BJ (cell line): ENCODE measurements at regions not wholly inside any gene's neighbourhood (a gene's known extent, or its start where the extent isn't known, plus 50 kb on each side); places are given as distances from the start of the nearest gene placed in this dataset.

Experiments
- CTCF ChIA-PET: fragments of 350-600 bp; formaldehyde crosslinking; extraction: SDS; loops from one replicate; lab custom pipeline; 2021; ENCODE audit warnings: antibody characterized with exemption, inconsistent platforms; lab: Yijun Ruan, JAX
- POLR2A ChIA-PET: fragments of 300-600 bp; sonication (Branson Sonifier 250); formaldehyde crosslinking; extraction: SDS; loops from one replicate; lab custom pipeline; 2021; ENCODE audit warnings: antibody characterized with exemption; lab: Charles Lee
- DNase-seq: peaks from one replicate; pipeline ENCODE4 v3.0.0-alpha.2; 2011; ENCODE audit warnings: low read depth
- H3K27me3 ChIP-seq: 2 replicates; pipeline ENCODE4 v1.6.0; 2011; ENCODE audit warnings: low read length; ENCODE audit not compliant: control insufficient read depth, insufficient read depth
- H3K36me3 ChIP-seq: 2 replicates; pipeline ENCODE4 v1.5.1; 2011; ENCODE audit warnings: low read length; ENCODE audit not compliant: control insufficient read depth, insufficient read depth
- H3K4me3 ChIP-seq: 2 replicates; pipeline ENCODE4 v1.5.1; 2011; ENCODE audit warnings: low read depth, mild to moderate bottlenecking, control low read depth, low read length
- CTCF ChIP-seq: IDR thresholded peaks from 2 replicates; pipeline ENCODE4 v1.5.1; 2011; ENCODE audit warnings: low read depth, mild to moderate bottlenecking, control low read depth, inconsistent platforms, low read length, moderate library complexity; ENCODE audit not compliant: insufficient read depth

GRCh38 chr15:70198441-70199123 lies 100.9 kb upstream of the TLE3 start:
- Histone ChIP-seq H3K27me3 (peaks cover 9% of the 10 kb centered on the region), H3K36me3 (no peaks in the 10 kb centered on the region), H3K4me3 (no peak overlapping the region)
- DNase-seq: no peak
- CTCF ChIA-PET: interaction anchor here (1.5 to 1.7 kb wide), 2 partner anchors 12 kb away, joined by 4 read pairs; no protein-coding TSS in a partner anchor
- TF ChIP-seq CTCF: no peak
- POLR2A ChIA-PET: interaction anchor here (0.6 kb wide), 1 partner anchor 10 kb away, joined by 4 read pairs; no protein-coding TSS in a partner anchor

- TF ChIP-seq CTCF: no peak
- POLR2A ChIA-PET: interaction anchor here (0.6 kb wide), 1 partner anchor 10 kb away, joined by 4 read pairs; no protein-coding TSS in a partner anchor
- H3K36me3 ChIP-seq: no peaks in the 10 kb centered on the region
- CTCF ChIA-PET: no interaction called here
- H3K4me3 ChIP-seq: no peak overlapping the region
- peaks cover 9% of the 10 kb centered on the region for H3K27me3 ChIP-seq
- no peak for DNase-seq
These were observed 100.2 kb upstream of the TLE3 start for GRCh38 chr15:70197945-70198361.

GRCh38 chr15:70197318-70197944 lies 99.7 kb upstream of the TLE3 start:
- no peak for TF ChIP-seq CTCF
- ChIA-PET POLR2A (no interaction called here), CTCF (no interaction called here)
- no peaks in the 10 kb centered on the region for H3K36me3 ChIP-seq
- DNase-seq: no peak
- peaks cover 10% of the 10 kb centered on the region for H3K27me3 ChIP-seq
- no peak overlapping the region for H3K4me3 ChIP-seq

- peak; percentile 15 for DNase-seq
- peaks cover 10% of the 10 kb centered on the region for H3K27me3 ChIP-seq
- no peak for TF ChIP-seq CTCF
- no peaks in the 10 kb centered on the region for H3K36me3 ChIP-seq
- POLR2A ChIA-PET: no interaction called here
- no peak overlapping the region for H3K4me3 ChIP-seq
- CTCF ChIA-PET: interaction anchor here (0.9 to 1.2 kb wide), 2 partner anchors 14 to 130 kb away, joined by 3 read pairs; no protein-coding TSS in a partner anchor
These were observed 98.9 kb upstream of the TLE3 start for GRCh38 chr15:70196372-70197316.
